HCT116 (cell line): ENCODE measurements at regions not wholly inside any gene's neighbourhood (a gene's known extent, or its start where the extent isn't known, plus 50 kb on each side); places are given as distances from the start of the nearest gene placed in this dataset.

Experiments
- ATAC-seq: fragments of 200-7000 bp; cut with Tn5 transposase; 2 replicates; pipeline ENCODE4 v1.9.1; 2020; ENCODE audit warnings: mild to moderate bottlenecking, moderate library complexity
- BruUV-seq: library from RNA; stranded (reverse); fragments of 400-500 nt; replicated peaks from 2 replicates; lab custom pipeline; 2021; lab: Mats Ljungman, UMichigan
- CTCF ChIA-PET: fragments of 300-600 bp; sonication (Branson Sonifier 250); formaldehyde crosslinking; loops from one replicate; lab custom pipeline; 2021; ENCODE audit warnings: antibody characterized with exemption; lab: Charles Lee
- POLR2A ChIA-PET: fragments of 300-600, 350-600 bp; sonication (Branson Sonifier 250); formaldehyde crosslinking; loops from one replicate; lab custom pipeline; 2021; ENCODE audit warnings: antibody characterized with exemption; lab: Charles Lee
- RAD21 ChIA-PET, 2 experiments: fragments of 300-600 bp; sonication (Branson Sonifier 250); formaldehyde crosslinking; loops; one replicate each; lab custom pipeline; 2023; ENCODE audit warnings: low total read pairs in 2 of 2; ENCODE audit not compliant: uncharacterized antibody in 2 of 2, unreplicated experiment in 2 of 2, low non-redundant PET in 1 of 2; lab: Charles Lee
- DNase-seq: peaks from one replicate; pipeline ENCODE4 v3.0.0-alpha.2; 2010; ENCODE audit warnings: low read depth, low spot score
- H2AFZ ChIP-seq: fragments of 200-600 bp; shearing (Covaris generic), sonication (generic); 2 replicates; pipeline ENCODE4 v1.6.1; 2017; ENCODE audit warnings: low read depth, mixed run types, mixed read lengths, antibody characterized with exemption, low read length; ENCODE audit not compliant: poor library complexity, severe bottlenecking
- H3K27ac ChIP-seq: 2 replicates; pipeline ENCODE4 v1.5.1; 2012; ENCODE audit warnings: low read depth, low read length
- H3K27me3 ChIP-seq: fragments of 200-600 bp; sonication (generic); 2 replicates; pipeline ENCODE4 v1.6.1; 2016; ENCODE audit warnings: mixed run types, low read length, mixed read lengths; ENCODE audit not compliant: insufficient read depth
- H3K36me3 ChIP-seq, 2 experiments: fragments of 200-500 bp in 1 of 2; fragments of 200-600 bp in 1 of 2; sonication (Bioruptor generic) in 1 of 2; sonication (generic) in 1 of 2; 2 replicates each; pipeline versions ENCODE4 v1.5.1 to v1.6.1; 2014 to 2016; ENCODE audit warnings: low read length in 2 of 2, inconsistent platforms in 1 of 2, mixed read lengths in 1 of 2, mixed run types in 1 of 2; ENCODE audit not compliant: insufficient read depth in 2 of 2, control insufficient read depth in 1 of 2
- H3K4me1 ChIP-seq, 2 experiments: fragments of 200-600 bp in 1 of 2; sonication (generic) in 1 of 2; 2 replicates each; pipeline versions ENCODE4 v1.5.1 to v1.6.1; 2012 to 2017; ENCODE audit warnings: low read length in 2 of 2, inconsistent platforms in 1 of 2, mild to moderate bottlenecking in 1 of 2, mixed read lengths in 1 of 2, mixed run types in 1 of 2, moderate library complexity in 1 of 2; ENCODE audit not compliant: insufficient read depth in 2 of 2, control insufficient read depth in 1 of 2
- H3K4me2 ChIP-seq: fragments of 200-600 bp; sonication (generic); 2 replicates; pipeline ENCODE4 v1.6.1; 2017; ENCODE audit warnings: mixed run types, low read length, mixed read lengths
- H3K4me3 ChIP-seq, 2 experiments: fragments of 200-600 bp in 1 of 2; sonication (generic) in 1 of 2; replicated peaks in 1 of 2; 2 replicates each; pipeline ENCODE4 v1.5.1; 2011 to 2016; ENCODE audit warnings: low read length in 2 of 2, control low read depth in 1 of 2, low read depth in 1 of 2, mild to moderate bottlenecking in 1 of 2, mixed read lengths in 1 of 2, mixed run types in 1 of 2
- H3K79me2 ChIP-seq: fragments of 200-600 bp; sonication (generic); 2 replicates; pipeline ENCODE4 v1.6.1; 2017; ENCODE audit warnings: mild to moderate bottlenecking, mixed run types, low read length, moderate library complexity, mixed read lengths; ENCODE audit not compliant: insufficient read depth
- H3K9ac ChIP-seq: fragments of 200-600 bp; sonication (generic); 2 replicates; pipeline ENCODE4 v1.6.1; 2016; ENCODE audit warnings: low read length, mixed read lengths
- H3K9me2 ChIP-seq: fragments of 200-600 bp; sonication (generic), shearing (Covaris generic); 2 replicates; pipeline ENCODE4 v1.6.1; 2017; ENCODE audit warnings: mixed run types, mild to moderate bottlenecking, moderate library complexity; ENCODE audit not compliant: insufficient read depth
- H3K9me3 ChIP-seq, 2 experiments: fragments of 200-500 bp in 1 of 2; fragments of 200-600 bp in 1 of 2; sonication (Bioruptor generic) in 1 of 2; sonication (generic) in 1 of 2; 2 replicates each; pipeline ENCODE4 v1.6.1; 2014 to 2017; ENCODE audit warnings: low read length in 2 of 2, mixed read lengths in 2 of 2, inconsistent platforms in 1 of 2, low read depth in 1 of 2, mild to moderate bottlenecking in 1 of 2, mixed run types in 1 of 2, moderate library complexity in 1 of 2; ENCODE audit not compliant: control insufficient read depth in 1 of 2, insufficient read depth in 1 of 2
- H4K20me1 ChIP-seq: fragments of 200-600 bp; sonication (generic), shearing (Covaris generic); 2 replicates; pipeline ENCODE4 v1.6.1; 2017; ENCODE audit warnings: mixed run types, mild to moderate bottlenecking, moderate library complexity; ENCODE audit not compliant: insufficient read depth
- CBX3 ChIP-seq: IDR thresholded peaks from 2 replicates; pipeline ENCODE4 v1.6.1; 2012; ENCODE audit warnings: low read depth
- CTCF ChIP-seq, 3 experiments: fragments of 200-600 bp in 1 of 3; sonication (generic) in 1 of 3; IDR thresholded peaks in 2 of 3; conservative IDR thresholded peaks in 1 of 3; 2 replicates each; pipeline ENCODE4 v1.5.1; 2012 to 2017; ENCODE audit warnings: low read depth in 2 of 3, low read length in 2 of 3, antibody characterized with exemption in 1 of 3, borderline replicate concordance in 1 of 3, control low read depth in 1 of 3, mild to moderate bottlenecking in 1 of 3, mixed read lengths in 1 of 3, mixed run types in 1 of 3, moderate library complexity in 1 of 3; ENCODE audit not compliant: insufficient read depth in 1 of 3
- EZH2phosphoT487 ChIP-seq: fragments of 200-600 bp; IDR thresholded peaks from 2 replicates; pipeline ENCODE4 v1.6.1; 2018; ENCODE audit warnings: antibody characterized with exemption, borderline replicate concordance
- FOSL1 ChIP-seq: IDR thresholded peaks from 2 replicates; pipeline ENCODE4 v1.6.1; 2012; ENCODE audit warnings: low read depth
- JUND ChIP-seq: IDR thresholded peaks from 2 replicates; pipeline ENCODE4 v1.6.1; 2012
- MAX ChIP-seq: IDR thresholded peaks from 2 replicates; pipeline ENCODE4 v1.6.1; 2012
- POLR2A ChIP-seq: IDR thresholded peaks from 2 replicates; pipeline ENCODE4 v1.7.0; 2011; ENCODE audit warnings: borderline replicate concordance; ENCODE audit not compliant: insufficient read depth, insufficient read length; ENCODE audit errors: extremely low read depth
- SRF ChIP-seq: IDR thresholded peaks from 2 replicates; pipeline ENCODE4 v1.6.1; 2012; ENCODE audit warnings: low read depth
- ZBTB33 ChIP-seq: IDR thresholded peaks from 2 replicates; pipeline ENCODE4 v1.6.1; 2011; ENCODE audit warnings: mild to moderate bottlenecking, low read length, moderate library complexity; ENCODE audit not compliant: insufficient replicate concordance; ENCODE audit errors: extremely low read depth
- intact Hi-C: fragments of 100-400 bp; cut with micrococcal nuclease; formaldehyde crosslinking; loops from 2 replicates; pipeline ENCODE4 v1.10.0; 2022

- Histone ChIP-seq H3K27me3 (no peaks in the 10 kb centered on the region), H3K27ac (no peak overlapping the region), H3K4me1 (peaks cover 12 to 14% of the 10 kb centered on the region in 2 experiments; a peak in 3 of 4 replicates), H3K9me2 (no peaks in the 10 kb centered on the region), H3K9me3 (no peaks in the 10 kb centered on the region), H3K79me2 (no peaks in the 10 kb centered on the region), H3K4me2 (peak overlapping the region; percentile 58; the same call in 1 of the 2 replicates), H3K9ac (no peak overlapping the region), H3K4me3 (no peak overlapping the region)
- intact Hi-C loops: no loop called here
- CTCF ChIA-PET: interaction anchor here (1.4 to 1.5 kb wide), 2 partner anchors 11 to 105 kb away, joined by 3 to 4 read pairs; no protein-coding TSS in a partner anchor
- RAD21 ChIA-PET: no interaction called here
- no TSS peak for BruUV-seq
- no peak for ATAC-seq
- POLR2A ChIA-PET: no interaction called here
- TF ChIP-seq POLR2A: no peak
- TF ChIP-seq JUND: no peak
- TF ChIP-seq CTCF (IDR thresholded peaks at IDR 0.05 in 2 of 3, conservative IDR thresholded peaks at IDR 0.05 in 1 of 3; ENCODE audit: borderline replicate concordance in 1 of 3, insufficient read depth in 1 of 3, low read depth in 2 of 3, low read length in 2 of 3): no peak
- TF ChIP-seq ZBTB33: no peak
- TF ChIP-seq EZH2phosphoT487: no peak
- no peak for TF ChIP-seq SRF
- TF ChIP-seq FOSL1: no peak
- TF ChIP-seq MAX: no peak
- TF ChIP-seq CBX3: no peak
- TF ChIP-seq, all 23 proteins: peak for 0
- DNase-seq: no peak
- H4K20me1 ChIP-seq: no peaks in the 10 kb centered on the region
- H3K36me3 ChIP-seq: no peaks in the 10 kb centered on the region
- H2AFZ ChIP-seq: no peak overlapping the region
Observed at GRCh38 chr11:8794126-8794525, 111.5 kb downstream of the RPL27A start.
